ENCODE measurements at regions not wholly inside any gene's neighbourhood (a gene's known extent, or its start where the extent isn't known, plus 50 kb on each side); places are given as distances from the start of the nearest gene placed in this dataset.

DNA sequence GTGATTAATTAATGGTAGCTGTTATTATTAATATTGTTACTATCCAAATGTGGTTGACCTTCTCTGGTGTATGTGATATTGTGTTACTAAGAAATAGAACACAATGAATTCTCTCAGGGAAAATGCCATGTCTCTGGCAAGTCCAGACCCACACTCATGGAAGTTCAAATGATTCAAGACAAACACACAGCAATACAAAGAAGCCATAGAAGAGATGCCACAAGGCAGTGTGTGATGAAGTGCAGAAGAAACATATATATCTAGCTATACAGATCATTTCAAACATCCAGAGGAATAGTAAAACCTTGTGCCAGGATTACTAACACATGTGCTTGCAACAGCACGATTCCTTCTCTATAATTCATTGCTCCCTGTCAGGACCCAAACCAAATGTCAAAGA, 93.1 kb upstream of the SOD3 start:
- no TSS peak for BruUV-seq (replicated peaks)
- Histone ChIP-seq H4K20me1 (replicated peaks; ENCODE audit: control insufficient read depth, extremely low read depth, insufficient read depth, low read length) (no peaks in the 10 kb centered on the region), H3K9ac (replicated peaks; ENCODE audit: extremely low read depth, insufficient read depth, low read length) (no peak overlapping the region), H3K27ac (ENCODE audit: insufficient read depth, low read depth, low read length) (no peak overlapping the region), H2AFZ (ENCODE audit: low read depth, low read length) (no peak overlapping the region), H3K4me2 (ENCODE audit: insufficient read depth, low read length) (no peak overlapping the region), H3K4me1 (ENCODE audit: control insufficient read depth, extremely low read depth, insufficient read depth, low read length) (no peaks in the 10 kb centered on the region), H3K79me2 (ENCODE audit: control insufficient read depth, insufficient read depth, low read length) (no peaks in the 10 kb centered on the region), H3K9me1 (replicated peaks; ENCODE audit: control insufficient read depth, extremely low read depth, insufficient read depth, low read length) (no peaks in the 10 kb centered on the region), H3K9me3 (replicated peaks; ENCODE audit: control insufficient read depth, insufficient read depth, low read length) (no peaks in the 10 kb centered on the region), H3K4me3 (replicated peaks in 1 of 3; ENCODE audit: insufficient read depth in 1 of 3, low read depth in 1 of 3, low read length in 3 of 3) (no peak overlapping the region), H3K36me3 (ENCODE audit: control insufficient read depth in 2 of 2, extremely low read depth in 1 of 2, insufficient read depth in 2 of 2, low read length in 2 of 2) (no peaks in the 10 kb centered on the region), H3K27me3 (ENCODE audit: control insufficient read depth in 2 of 2, insufficient read depth in 2 of 2, low read length in 2 of 2) (no peaks in the 10 kb centered on the region)
- FAIRE-seq = no peak
- intact Hi-C loops (cut with micrococcal nuclease) (no loop called here), dilution Hi-C loops (cut with MboI; ENCODE audit: extremely low pct_ligation_motif_present, low sequenced_read_pairs) (no loop called here)
- DNase-seq (ENCODE audit: low read depth, low spot score) = no peak
- ChIA-PET CTCF (no interaction called here), POLR2A (no interaction called here)
- TF ChIP-seq GATA2 (IDR thresholded peaks at IDR 0.05; ENCODE audit: insufficient read depth, insufficient read length, low read depth, low read length) (no peak), EZH2 (IDR thresholded peaks at IDR 0.05; ENCODE audit: borderline replicate concordance, low read depth, low read length, severe bottlenecking) (no peak), POLR2AphosphoS5 (IDR thresholded peaks at IDR 0.05; ENCODE audit: insufficient read depth, low read depth, low read length) (no peak), MYC (IDR thresholded peaks at IDR 0.05; ENCODE audit: low read depth, low read length) (no peak), FOS (IDR thresholded peaks at IDR 0.05; ENCODE audit: borderline replicate concordance, insufficient read depth, low read length) (no peak), POLR2A (IDR thresholded peaks at IDR 0.05; ENCODE audit: low read depth, low read length) (no peak), JUN (IDR thresholded peaks at IDR 0.05; ENCODE audit: borderline replicate concordance, insufficient read depth, insufficient read length, low read depth) (no peak), CTCF (IDR thresholded peaks at IDR 0.05; ENCODE audit: extremely low read depth in 1 of 2, insufficient read depth in 1 of 2, low read depth in 1 of 2, low read length in 2 of 2) (no peak)
- TF ChIP-seq, protein P1, sequence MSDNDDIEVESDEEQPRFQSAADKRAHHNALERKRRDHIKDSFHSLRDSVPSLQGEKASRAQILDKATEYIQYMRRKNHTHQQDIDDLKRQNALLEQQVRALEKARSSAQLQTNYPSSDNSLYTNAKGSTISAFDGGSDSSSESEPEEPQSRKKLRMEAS (IDR thresholded peaks at IDR 0.05; ENCODE audit: insufficient read depth, insufficient read length) = no peak

All from endothelial cell of umbilical vein (primary cell).